HTR-8/SVneo (cell line): ENCODE measurements at regions not wholly inside any gene's neighbourhood (a gene's known extent, or its start where the extent isn't known, plus 50 kb on each side); places are given as distances from the start of the nearest gene placed in this dataset.
"Not testable (repeated sequence)": the region's sequence is repeated elsewhere in the genome, so short reads cannot be mapped to it uniquely, and the experiment has no call there.

Experiments used
- DNase-seq: peaks from one replicate; pipeline ENCODE4 v3.0.0; 2011; ENCODE audit warnings: low spot score, mixed read lengths; ENCODE audit not compliant: insufficient read length
- FAIRE-seq: peaks from 2 replicates; lab custom pipeline; 2011; peaks lifted over from hg19 to GRCh38; lab: Jason Lieb, UNC

GRCh38 chr6:170139531-170139930 is 151.3 kb downstream of the DLL1 start:
- FAIRE-seq (no peak), DNase-seq (no peak)

GRCh38 chr6:170139046-170139445 is 151.8 kb downstream of the DLL1 start:
- not testable (repeated sequence) for FAIRE-seq, DNase-seq

DNA sequence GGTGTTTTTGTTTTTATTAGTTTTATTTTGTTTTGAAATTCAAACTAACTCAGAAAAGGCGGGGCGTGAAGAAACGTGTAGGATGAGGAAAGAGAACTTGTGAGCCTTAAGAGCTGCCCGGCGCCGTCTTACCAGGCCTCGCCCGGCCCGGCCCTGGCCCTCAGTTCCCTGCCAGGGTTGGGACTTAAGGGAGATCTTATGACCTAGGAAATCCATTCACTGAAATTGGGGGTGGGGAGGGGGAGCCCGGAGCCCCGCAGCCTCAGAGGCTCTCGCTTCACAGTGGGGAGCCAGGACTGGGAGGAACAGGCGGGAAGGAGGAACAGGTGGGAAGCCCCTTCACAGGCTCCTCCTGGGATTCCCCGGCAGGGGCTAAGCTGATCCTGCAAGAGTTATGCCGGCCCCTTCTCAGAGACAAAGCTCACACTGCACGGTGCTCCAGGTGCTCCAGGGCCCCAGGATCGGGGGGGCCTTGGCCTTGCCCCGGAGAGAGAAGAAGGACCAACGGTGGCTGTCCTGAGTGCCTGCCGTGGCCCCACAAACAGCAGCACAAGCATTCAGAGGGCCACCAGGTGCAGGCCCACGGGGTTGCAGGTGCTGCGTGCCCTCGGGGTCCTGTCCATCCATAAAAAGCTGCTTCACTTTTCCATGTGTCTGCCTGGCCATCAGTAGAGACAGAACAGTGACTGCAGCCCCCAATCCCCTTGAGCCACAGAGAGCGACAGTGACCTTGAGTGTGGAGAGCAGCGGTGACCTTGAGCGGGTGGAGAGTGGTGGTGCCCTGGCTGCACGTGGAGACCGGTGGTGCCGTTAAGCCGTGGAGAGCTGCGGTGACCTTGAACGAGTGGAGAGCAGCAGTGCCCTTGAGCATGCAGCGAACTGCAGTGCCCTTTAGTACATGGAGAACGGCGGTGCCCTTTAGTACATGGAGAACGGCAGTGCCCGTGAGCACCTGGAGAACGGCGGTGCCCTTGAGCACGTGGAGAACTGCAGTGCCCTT is 152.7 kb downstream of the DLL1 start:
- FAIRE-seq, result no peak
- DNase-seq, result no peak

GRCh38 chr6:170137176-170137891 is 153.5 kb downstream of the DLL1 start:
- DNase-seq, result no peak

DNA sequence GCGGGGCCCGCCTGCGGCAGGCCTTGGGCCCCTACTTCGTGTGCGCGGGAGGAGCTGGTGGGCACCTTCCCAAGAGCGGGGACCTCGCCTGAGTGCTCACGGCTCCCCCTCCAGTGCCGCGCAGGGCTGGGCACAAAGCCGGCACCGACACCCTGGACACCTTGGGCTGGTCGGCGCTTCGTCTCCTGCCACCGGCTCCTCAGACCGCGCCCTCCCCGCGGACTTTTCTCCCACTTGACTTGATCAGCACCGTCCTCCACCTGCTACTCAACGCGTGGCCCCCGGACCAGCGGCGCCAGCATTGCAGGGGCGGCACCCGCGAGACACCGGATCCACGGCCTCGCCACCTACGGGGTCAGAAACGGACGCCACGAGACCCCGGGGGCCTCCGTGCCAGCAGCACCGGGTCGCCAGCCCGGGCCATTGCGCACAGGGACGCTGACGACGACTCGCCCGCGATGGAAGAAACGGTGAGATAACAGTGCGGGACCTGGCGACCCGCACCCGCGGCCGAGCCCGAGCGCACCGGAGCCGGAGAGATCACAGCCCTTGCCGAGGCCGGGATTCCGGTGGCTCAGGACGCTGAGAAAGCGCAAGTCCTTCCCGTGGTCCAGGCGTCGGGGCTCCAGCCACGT is 154.2 kb downstream of the DLL1 start:
- FAIRE-seq, result no peak
- DNase-seq, result no peak

More at GRCh38 chr6:170137176-170137891, 153.5 kb downstream of the DLL1 start:
- FAIRE-seq, result no peak

GRCh38 chr6:170135821-170136471 is 154.9 kb downstream of the DLL1 start:
- FAIRE-seq (no peak), DNase-seq (no peak)

GRCh38 chr6:170135461-170135820 is 155.4 kb downstream of the DLL1 start:
- FAIRE-seq, result no peak

GRCh38 chr6:170134471-170135440 is 156.1 kb downstream of the DLL1 start:
- no peak for DNase-seq
- no peak for FAIRE-seq

More at GRCh38 chr6:170135461-170135820, 155.4 kb downstream of the DLL1 start:
- no peak for DNase-seq

GRCh38 chr6:170134031-170134470 is 156.8 kb downstream of the DLL1 start:
- DNase-seq, result no peak
- FAIRE-seq, result no peak

DNA sequence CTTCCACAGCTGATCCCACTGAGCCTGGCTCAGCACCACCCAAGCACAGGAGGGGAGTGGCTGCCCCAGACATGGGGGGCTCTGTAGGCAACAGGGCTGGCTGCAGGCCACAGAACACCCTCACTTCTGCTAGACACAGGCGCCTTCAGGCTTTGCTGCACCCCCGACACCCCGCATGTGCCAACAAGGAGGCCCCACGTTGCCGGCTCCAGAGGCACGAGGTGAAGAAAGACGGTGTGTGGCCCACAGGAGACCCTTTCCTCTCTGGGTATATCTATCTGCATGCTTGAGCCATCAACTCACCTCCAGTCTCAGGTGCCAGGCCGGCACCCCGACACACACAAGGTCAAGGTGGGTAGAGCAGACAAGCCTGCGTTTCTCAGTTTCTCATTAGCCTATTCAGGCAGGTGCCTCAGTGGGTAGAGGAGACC is 158.3 kb downstream of the DLL1 start:
- no peak for DNase-seq
- FAIRE-seq, result no peak

- FAIRE-seq (no peak), DNase-seq (no peak)
These were observed 158.8 kb downstream of the DLL1 start for GRCh38 chr6:170132011-170132521.

DNA sequence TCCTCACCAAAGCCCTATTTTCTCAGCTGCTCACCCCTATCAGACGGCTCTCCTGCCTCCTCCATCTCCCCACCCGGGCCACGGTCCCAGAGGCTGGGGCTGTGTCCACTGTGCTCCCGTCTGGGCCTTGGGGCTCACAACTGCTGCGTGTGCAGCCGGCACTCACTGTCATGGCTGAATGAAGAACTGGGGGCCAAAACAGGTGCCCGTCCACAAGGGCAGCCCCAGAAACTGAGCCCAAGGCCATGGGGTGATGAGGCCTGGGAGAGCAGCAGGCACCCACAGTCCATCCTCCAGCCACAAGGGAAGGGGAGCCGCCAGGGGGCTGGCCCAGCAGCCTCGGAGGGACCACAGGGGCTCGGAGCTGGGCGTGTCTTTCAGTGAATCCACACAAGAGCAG is 159.5 kb downstream of the DLL1 start:
- DNase-seq (no peak), FAIRE-seq (no peak)

DNA sequence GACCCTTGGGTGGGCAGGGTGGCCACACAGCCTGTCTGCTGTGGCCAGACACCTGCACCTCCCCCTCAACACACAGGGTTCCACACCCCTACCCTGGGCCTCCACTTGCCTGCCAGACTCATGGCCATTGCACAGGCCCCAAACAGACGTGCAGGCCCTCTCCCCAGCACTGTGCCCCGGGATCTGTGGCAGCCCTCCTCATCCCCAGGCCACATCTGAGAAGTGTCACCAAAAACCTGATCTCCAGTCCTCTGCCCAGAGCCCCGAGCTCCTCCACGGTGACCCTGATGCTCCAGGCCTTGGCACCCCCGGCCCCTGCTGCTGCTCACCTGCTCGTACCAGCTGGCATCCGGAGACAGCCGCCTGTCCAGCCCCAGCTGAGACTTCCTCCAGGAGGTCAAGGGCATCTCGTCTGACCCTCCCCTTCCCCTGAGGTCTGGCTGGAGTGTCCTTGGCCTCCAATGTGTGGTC is 160.1 kb downstream of the DLL1 start:
- FAIRE-seq, result no peak

DNA sequence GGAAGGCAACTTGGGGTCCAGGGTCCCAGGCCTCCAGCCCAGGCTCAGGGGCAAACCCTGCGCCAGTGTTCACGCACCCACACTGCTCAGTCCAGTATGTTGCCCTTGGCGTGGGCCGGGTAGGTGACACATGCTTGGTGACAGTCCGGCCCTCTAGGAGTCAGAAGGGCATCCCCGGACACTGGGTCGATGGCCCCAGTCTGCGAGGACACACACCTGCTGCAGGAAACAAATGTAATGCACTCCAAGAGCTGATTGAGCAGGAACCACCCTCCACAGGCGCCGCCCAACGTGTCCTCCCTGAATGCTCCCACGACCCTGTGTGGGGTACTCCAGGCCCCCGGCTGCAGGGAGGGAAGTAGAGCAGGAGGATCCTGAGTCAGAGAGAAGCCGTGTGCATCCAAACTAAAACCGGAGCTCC is 160.7 kb downstream of the DLL1 start:
- DNase-seq, result no peak
- no peak for FAIRE-seq

More for the DNA sequence above, 160.1 kb downstream of the DLL1 start:
- no peak for DNase-seq

GRCh38 chr6:170129691-170130171 is 161.1 kb downstream of the DLL1 start:
- no peak for FAIRE-seq
- no peak for DNase-seq

DNA sequence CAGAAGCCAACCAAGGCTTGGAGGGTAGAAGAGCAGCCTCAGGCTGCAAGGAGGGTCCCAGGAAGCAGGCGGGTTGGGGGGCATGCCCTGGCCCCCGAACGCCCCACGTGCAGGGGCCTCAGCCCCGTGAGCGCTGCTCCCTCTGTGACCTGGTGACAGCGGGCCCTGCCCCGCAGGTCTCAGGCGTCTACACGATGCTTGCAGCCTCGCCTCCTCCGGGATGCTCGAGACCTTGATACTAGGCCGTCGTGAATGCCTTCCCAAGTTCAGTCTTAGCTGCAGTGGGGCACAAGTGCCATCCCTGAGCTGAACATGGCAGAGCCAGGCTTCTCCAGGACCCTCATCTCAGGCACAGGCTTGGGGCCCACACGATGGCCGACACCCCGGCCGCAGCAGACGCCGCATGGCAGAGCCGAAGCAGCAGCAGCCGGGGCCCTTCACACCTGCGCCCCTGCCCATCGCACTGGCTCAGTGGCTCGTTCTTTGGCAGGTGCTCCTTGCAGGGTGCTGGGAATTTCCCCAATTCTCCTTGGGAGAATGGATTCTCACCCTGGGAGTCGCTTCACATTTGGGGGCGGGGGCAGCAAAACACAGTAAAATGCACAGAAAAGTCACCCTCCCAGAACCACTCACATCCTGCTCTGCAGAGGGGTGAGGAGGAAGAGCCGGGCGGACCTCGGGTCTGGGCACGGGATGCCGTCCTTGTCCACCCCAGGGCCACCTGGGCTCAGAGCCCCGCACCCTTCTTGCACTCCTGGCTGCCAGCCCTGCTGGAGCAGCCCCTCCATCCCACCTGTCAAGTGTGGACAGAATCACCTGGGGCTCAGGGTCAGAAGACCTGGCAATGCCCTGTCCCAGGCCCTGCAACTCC is 161.8 kb downstream of the DLL1 start:
- FAIRE-seq, result no peak
- no peak for DNase-seq

GRCh38 chr6:170128346-170128745 is 162.5 kb downstream of the DLL1 start:
- FAIRE-seq (no peak), DNase-seq (no peak)
